Upper lobe of right lung (tissue), 1 donor: ENCODE measurements at regions not wholly inside any gene's neighbourhood (a gene's known extent, or its start where the extent isn't known, plus 50 kb on each side); places are given as distances from the start of the nearest gene placed in this dataset.

Experiments used
- ATAC-seq: fragments of 200-7000 bp; cut with Tn5 transposase; one replicate; pipeline ENCODE4 v1.9.1; 2020; ENCODE audit warnings: mild to moderate bottlenecking, moderate library complexity
- DNase-seq: peaks from one replicate; pipeline ENCODE4 v3.0.0-alpha.2; 2020
- H3K27ac ChIP-seq: fragments of 200-600 bp; one replicate; pipeline ENCODE4 v1.8.0; 2022
- H3K27me3 ChIP-seq: fragments of 200-600 bp; one replicate; pipeline ENCODE4 v1.8.0; 2022; ENCODE audit warnings: mild to moderate bottlenecking
- H3K36me3 ChIP-seq: fragments of 200-600 bp; one replicate; pipeline ENCODE4 v1.8.0; 2022
- H3K4me1 ChIP-seq: fragments of 200-600 bp; one replicate; pipeline ENCODE4 v1.8.0; 2022
- H3K4me3 ChIP-seq: fragments of 200-600 bp; one replicate; pipeline ENCODE4 v1.8.0; 2022; ENCODE audit warnings: mild to moderate bottlenecking
- H3K9me3 ChIP-seq: fragments of 200-600 bp; one replicate; pipeline ENCODE4 v1.8.0; 2022
- intact Hi-C: fragments of 100-400 bp; cut with DNase I; formaldehyde crosslinking; loops from one replicate; pipeline ENCODE4 v1.11.0; 2022
- TF ChIP-seq, protein P1 (sequence below): fragments of 200-600 bp; IDR thresholded peaks from one replicate; pipeline ENCODE4 v1.8.0; 2022; ENCODE audit warnings: antibody characterized with exemption
- donor health status: DM: no; HTN: yes; CAD: no; lungs with severe emphysema.

DNA sequence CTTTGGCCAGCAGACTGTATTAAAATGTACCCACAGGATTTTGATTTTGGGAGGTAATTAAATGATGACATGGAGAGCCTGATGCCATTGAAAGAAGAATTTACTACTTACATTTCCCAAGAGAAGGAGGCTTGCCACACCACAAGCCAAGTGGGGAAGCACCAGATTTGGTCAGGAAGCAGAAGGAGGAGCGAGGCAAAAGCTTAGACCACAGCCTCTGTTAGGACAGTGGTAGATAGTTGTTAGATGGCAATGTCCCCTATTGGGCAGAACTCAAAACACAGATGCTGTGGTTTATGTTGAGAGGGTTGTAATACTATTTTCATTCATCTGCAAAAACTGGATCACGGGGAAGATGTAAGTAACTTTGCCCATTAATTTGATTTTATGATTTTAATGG lies 709.4 kb downstream of the VRK1 start:
- TF ChIP-seq, protein P1, sequence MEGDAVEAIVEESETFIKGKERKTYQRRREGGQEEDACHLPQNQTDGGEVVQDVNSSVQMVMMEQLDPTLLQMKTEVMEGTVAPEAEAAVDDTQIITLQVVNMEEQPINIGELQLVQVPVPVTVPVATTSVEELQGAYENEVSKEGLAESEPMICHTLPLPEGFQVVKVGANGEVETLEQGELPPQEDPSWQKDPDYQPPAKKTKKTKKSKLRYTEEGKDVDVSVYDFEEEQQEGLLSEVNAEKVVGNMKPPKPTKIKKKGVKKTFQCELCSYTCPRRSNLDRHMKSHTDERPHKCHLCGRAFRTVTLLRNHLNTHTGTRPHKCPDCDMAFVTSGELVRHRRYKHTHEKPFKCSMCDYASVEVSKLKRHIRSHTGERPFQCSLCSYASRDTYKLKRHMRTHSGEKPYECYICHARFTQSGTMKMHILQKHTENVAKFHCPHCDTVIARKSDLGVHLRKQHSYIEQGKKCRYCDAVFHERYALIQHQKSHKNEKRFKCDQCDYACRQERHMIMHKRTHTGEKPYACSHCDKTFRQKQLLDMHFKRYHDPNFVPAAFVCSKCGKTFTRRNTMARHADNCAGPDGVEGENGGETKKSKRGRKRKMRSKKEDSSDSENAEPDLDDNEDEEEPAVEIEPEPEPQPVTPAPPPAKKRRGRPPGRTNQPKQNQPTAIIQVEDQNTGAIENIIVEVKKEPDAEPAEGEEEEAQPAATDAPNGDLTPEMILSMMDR, result no peak
- H3K27ac ChIP-seq, result no peak overlapping the region
- no peaks in the 10 kb centered on the region for H3K4me1 ChIP-seq
- DNase-seq (no peak), ATAC-seq (no peak)
- H3K9me3 ChIP-seq, result no peaks in the 10 kb centered on the region
- no peak overlapping the region for H3K4me3 ChIP-seq
- no peaks in the 10 kb centered on the region for H3K36me3 ChIP-seq
- H3K27me3 ChIP-seq, result no peaks in the 10 kb centered on the region
- intact Hi-C loops, result no loop called here

DNA sequence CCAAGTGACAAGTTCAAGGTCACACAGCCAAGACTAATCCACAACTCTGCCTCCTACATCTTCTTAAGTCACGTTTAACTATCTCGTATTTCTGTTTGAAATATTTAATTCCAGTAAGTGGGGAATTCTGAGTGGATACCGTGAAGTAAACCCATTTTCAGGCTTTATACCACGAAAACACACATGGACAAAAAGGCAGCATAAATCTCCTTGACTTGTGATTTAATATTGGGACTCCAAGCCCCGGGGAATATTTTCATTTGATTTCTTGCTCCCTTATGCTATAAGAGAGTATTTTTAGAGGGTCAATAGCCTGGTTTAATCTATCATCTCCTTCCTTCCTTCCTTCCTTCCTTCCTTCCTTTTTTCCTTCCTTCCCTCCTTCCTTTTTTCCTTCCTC lies 716.7 kb downstream of the VRK1 start:
- intact Hi-C loops, result no loop called here
- TF ChIP-seq, protein P1, result no peak
- no peak for ATAC-seq
- Histone ChIP-seq H3K4me1 (no peaks in the 10 kb centered on the region), H3K27me3 (no peaks in the 10 kb centered on the region), H3K9me3 (no peaks in the 10 kb centered on the region), H3K36me3 (no peaks in the 10 kb centered on the region), H3K27ac (no peak overlapping the region), H3K4me3 (no peak overlapping the region)
- DNase-seq, result no peak

DNA sequence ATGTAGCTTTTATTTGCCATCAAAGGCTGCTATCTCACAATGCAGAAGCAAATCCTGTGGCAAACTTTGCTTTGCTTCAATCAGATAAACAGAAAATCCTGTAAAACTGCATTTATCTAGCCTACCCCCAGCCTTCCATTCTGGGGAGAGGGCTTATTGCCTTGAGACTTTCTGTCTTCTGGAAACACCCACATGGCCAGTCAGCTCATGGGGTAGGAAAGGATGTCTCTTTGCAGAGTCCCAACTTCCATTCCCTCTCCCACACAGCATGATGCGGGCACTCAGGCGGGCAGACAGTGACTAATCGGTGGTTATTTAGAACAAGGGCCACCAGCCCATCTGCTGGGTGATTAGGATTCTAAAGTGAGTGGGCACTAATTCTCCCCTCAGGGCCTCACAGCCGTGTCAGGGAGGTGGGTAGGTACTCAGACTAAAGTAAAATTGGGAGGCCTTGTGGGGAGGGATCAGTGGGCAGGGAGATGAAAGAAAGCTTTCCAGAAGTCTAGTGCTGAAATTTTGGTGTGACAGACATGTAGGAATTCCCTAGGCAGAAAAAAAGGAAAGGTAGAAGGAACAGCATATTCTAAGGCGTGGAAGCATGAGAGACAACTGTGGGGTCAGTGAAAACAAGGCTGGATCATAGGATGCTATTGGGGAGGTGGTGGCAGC lies 720.5 kb downstream of the VRK1 start:
- Histone ChIP-seq H3K4me3 (no peak overlapping the region), H3K27me3 (no peaks in the 10 kb centered on the region), H3K27ac (no peak overlapping the region), H3K36me3 (no peaks in the 10 kb centered on the region), H3K9me3 (no peaks in the 10 kb centered on the region), H3K4me1 (no peaks in the 10 kb centered on the region)
- TF ChIP-seq, protein P1, result no peak
- DNase-seq (no peak), ATAC-seq (no peak)
- intact Hi-C loops, result no loop called here

GRCh38 chr14:97523936-97524335 lies 726.8 kb downstream of the VRK1 start:
- Histone ChIP-seq H3K4me3 (no peak overlapping the region), H3K36me3 (no peaks in the 10 kb centered on the region), H3K27ac (no peak overlapping the region), H3K27me3 (no peaks in the 10 kb centered on the region), H3K4me1 (no peaks in the 10 kb centered on the region), H3K9me3 (no peaks in the 10 kb centered on the region)
- intact Hi-C loops, result no loop called here
- TF ChIP-seq, protein P1, result no peak
- ATAC-seq (no peak), DNase-seq (no peak)

DNA sequence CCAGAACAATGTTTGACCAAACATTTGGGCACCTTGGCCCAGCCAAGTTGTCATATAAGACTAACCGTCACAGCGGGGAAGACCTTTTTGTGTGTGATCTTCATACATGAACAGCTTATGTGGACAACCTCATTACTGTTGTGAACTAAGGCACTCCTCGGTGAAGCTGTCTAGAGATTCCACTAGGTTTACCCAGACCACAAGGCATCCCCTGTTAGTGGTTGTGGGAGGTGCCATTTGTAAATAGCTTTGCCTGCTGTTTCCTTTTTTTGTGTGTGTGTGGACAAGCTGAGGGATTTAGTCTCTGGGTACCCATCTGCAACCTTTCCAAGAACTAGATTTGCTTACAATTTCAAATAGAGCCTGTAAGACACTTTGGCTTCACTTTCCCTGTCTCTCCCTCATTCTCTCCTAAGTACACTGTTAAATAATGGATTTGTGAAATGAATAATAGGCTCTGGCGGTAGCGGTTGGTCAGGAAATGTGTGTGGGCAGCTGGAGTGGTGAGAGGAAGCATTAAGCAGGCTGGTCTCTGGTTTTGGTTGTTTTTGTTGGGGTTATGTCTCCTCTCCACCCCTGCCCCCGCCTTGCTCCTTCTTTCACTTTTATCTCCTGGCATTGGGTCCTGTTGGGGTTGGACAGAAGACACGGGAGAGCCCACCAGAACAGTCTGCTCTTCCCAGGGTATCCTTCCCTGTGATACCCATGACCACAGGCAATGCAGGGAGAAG lies 727.6 kb downstream of the VRK1 start:
- ATAC-seq (no peak), DNase-seq (no peak)
- TF ChIP-seq, protein P1, result no peak
- Histone ChIP-seq H3K9me3 (no peaks in the 10 kb centered on the region), H3K36me3 (no peaks in the 10 kb centered on the region), H3K27me3 (no peaks in the 10 kb centered on the region), H3K4me1 (no peaks in the 10 kb centered on the region), H3K27ac (no peak overlapping the region), H3K4me3 (no peak overlapping the region)
- intact Hi-C loops, result no loop called here
